HG02642 (cell line): ENCODE measurements at regions not wholly inside any gene's neighbourhood (a gene's known extent, or its start where the extent isn't known, plus 50 kb on each side); places are given as distances from the start of the nearest gene placed in this dataset.

Source experiments
- ATAC-seq: cut with Tn5 transposase; IDR thresholded peaks from one replicate; pipeline ENCODE4 v1.9.1; 2021; ENCODE audit warnings: mild to moderate bottlenecking; ENCODE audit not compliant: unreplicated experiment, poor library complexity

GRCh38 chr13:30108913-30109237 is 198.5 kb downstream of the KATNAL1 start:
- ATAC-seq, result no peak

GRCh38 chr13:30108216-30108912 is 199.0 kb downstream of the KATNAL1 start:
- ATAC-seq, result no peak

- no peak for ATAC-seq
Observed at GRCh38 chr13:30107521-30108136, 199.7 kb downstream of the KATNAL1 start.

- no peak for ATAC-seq
Observed at GRCh38 chr13:30107121-30107520, 200.2 kb downstream of the KATNAL1 start.

- ATAC-seq, result no peak
Observed at GRCh38 chr13:30105381-30105780, 202.0 kb downstream of the KATNAL1 start.

GRCh38 chr13:30103161-30103840 is 204.1 kb downstream of the KATNAL1 start:
- no peak for ATAC-seq

GRCh38 chr13:30100226-30100625 is 207.1 kb downstream of the KATNAL1 start:
- ATAC-seq, result no peak

- no peak for ATAC-seq
Observed at GRCh38 chr13:30097701-30098100, 209.7 kb downstream of the KATNAL1 start.

- no peak for ATAC-seq
Observed at GRCh38 chr13:30097089-30097488, 210.3 kb downstream of the KATNAL1 start.

- no peak for ATAC-seq
Observed at GRCh38 chr13:30094015-30094414, 213.3 kb downstream of the KATNAL1 start.

GRCh38 chr13:30093236-30093635 is 214.1 kb downstream of the KATNAL1 start:
- no peak for ATAC-seq

GRCh38 chr13:30091691-30092090 is 215.7 kb downstream of the KATNAL1 start:
- no peak for ATAC-seq

- no peak for ATAC-seq
Observed at GRCh38 chr13:30091035-30091434, 216.3 kb downstream of the KATNAL1 start.

GRCh38 chr13:30088312-30088855 is 219.0 kb downstream of the KATNAL1 start:
- no peak for ATAC-seq

GRCh38 chr13:30085087-30085486 is 222.3 kb downstream of the KATNAL1 start:
- ATAC-seq, result no peak

- no peak for ATAC-seq
Observed at GRCh38 chr13:30082391-30082790, 225.0 kb downstream of the KATNAL1 start.

GRCh38 chr13:30081331-30081730 is 226.0 kb downstream of the KATNAL1 start:
- ATAC-seq, result no peak

GRCh38 chr13:30079501-30079900 is 227.8 kb downstream of the KATNAL1 start:
- ATAC-seq, result no peak

- ATAC-seq, result no peak
Observed at GRCh38 chr13:30078059-30078458, 227.6 kb upstream of the UBL3 start.

- no peak for ATAC-seq
Observed at GRCh38 chr13:30077240-30077735, 226.9 kb upstream of the UBL3 start.

- ATAC-seq, result no peak
Observed at GRCh38 chr13:30074955-30075614, 224.7 kb upstream of the UBL3 start.
